ENCODE measurements at regions not wholly inside any gene's neighbourhood (a gene's known extent, or its start where the extent isn't known, plus 50 kb on each side); places are given as distances from the start of the nearest gene placed in this dataset.

GRCh38 chr1:63238721-63239120 is 83.6 kb upstream of the FOXD3 start:
- TF ChIP-seq RHOXF2B (CRISPR knock-in tag; conservative IDR thresholded peaks at IDR 0.05): no peak
- no peak for TF ChIP-seq DIDO1 (tag; IDR thresholded peaks at IDR 0.05; ENCODE audit: low read depth)
- TF ChIP-seq FOXJ2 (tag; IDR thresholded peaks at IDR 0.05): no peak
- TF ChIP-seq TFAM (CRISPR knock-in tag; conservative IDR thresholded peaks at IDR 0.05): no peak
- no peak for TF ChIP-seq NFYB (IDR thresholded peaks at IDR 0.05; ENCODE audit: extremely low read depth, insufficient read length)
- no peak for TF ChIP-seq ZNF347 (CRISPR knock-in tag; IDR thresholded peaks at IDR 0.05; ENCODE audit: low read depth)
- TF ChIP-seq HBP1 (CRISPR knock-in tag; IDR thresholded peaks at IDR 0.05): no peak
- no peak for TF ChIP-seq PCBP1 (IDR thresholded peaks at IDR 0.05; ENCODE audit: low read depth, low read length, poor library complexity, severe bottlenecking)
- no peak for TF ChIP-seq RNF2 (IDR thresholded peaks at IDR 0.05)
- no peak for TF ChIP-seq JUN (IDR thresholded peaks at IDR 0.05; ENCODE audit: borderline replicate concordance, low read depth, low read length)
- TF ChIP-seq JUN (CRISPR knock-in tag; IDR thresholded peaks at IDR 0.05; ENCODE audit: borderline replicate concordance): no peak
- no peak for TF ChIP-seq PYGO2 (tag; IDR thresholded peaks at IDR 0.05)
- no peak for TF ChIP-seq CREB5 (CRISPR knock-in tag; IDR thresholded peaks at IDR 0.05)
- no peak for TF ChIP-seq MAX (CRISPR knock-in tag; IDR thresholded peaks at IDR 0.05)
- no peak for TF ChIP-seq SREBF2 (CRISPR knock-in tag; IDR thresholded peaks at IDR 0.05)
- no peak for TF ChIP-seq E4F1 (CRISPR knock-in tag; IDR thresholded peaks at IDR 0.05; ENCODE audit: borderline replicate concordance)
- no peak for TF ChIP-seq RAD51 (IDR thresholded peaks at IDR 0.05; ENCODE audit: borderline replicate concordance, low read depth)
- no peak for TF ChIP-seq SMARCA4 (IDR thresholded peaks at IDR 0.05)
- no peak for TF ChIP-seq ZBTB12 (CRISPR knock-in tag; IDR thresholded peaks at IDR 0.05)
- POLR2A ChIA-PET: no interaction called here
- in situ Hi-C loops (cut with MboI) (no loop called here), intact Hi-C loops (cut with micrococcal nuclease) (no loop called here)
- Histone ChIP-seq H3K4me2 (ENCODE audit: insufficient read depth, low read length) (no peak overlapping the region), H3K4me1 (replicated peaks in 1 of 2; ENCODE audit: control insufficient read depth in 2 of 2, insufficient read depth in 2 of 2, low read length in 2 of 2) (no peaks in the 10 kb centered on the region), H3K4me3 (no peak overlapping the region), H3K9me1 (ENCODE audit: control insufficient read depth, insufficient read depth, low read length) (no peaks in the 10 kb centered on the region), H3K79me2 (ENCODE audit: control insufficient read depth, insufficient read depth, low read length) (no peaks in the 10 kb centered on the region), H4K20me1 (replicated peaks; ENCODE audit: control insufficient read depth, insufficient read depth, low read length) (no peaks in the 10 kb centered on the region), H2AFZ (ENCODE audit: low read depth, low read length) (no peak overlapping the region), H3K9ac (ENCODE audit: insufficient read depth in 1 of 2, low read depth in 2 of 2, low read length in 2 of 2) (no peak overlapping the region), H3K36me3 (ENCODE audit: control insufficient read depth, insufficient read depth, low read length) (no peaks in the 10 kb centered on the region), H3K9me3 (replicated peaks; ENCODE audit: control insufficient read depth, insufficient read depth, low read depth, low read length) (no peaks in the 10 kb centered on the region), H3K27me3 (ENCODE audit: control insufficient read depth in 2 of 2, insufficient read depth in 2 of 2, low read length in 2 of 2) (no peaks in the 10 kb centered on the region; a peak in 1 of 5 replicates), H3K27ac (ENCODE audit: extremely low read depth, low read depth, low read length) (no peak overlapping the region)
- WGBS (ENCODE audit: insufficient coverage, low coverage, missing lambda C conversion rate): 0% methylated on average over 1 of the region's 1 CpG
- no peak for DNase-seq (ENCODE audit: extremely low read depth in 1 of 4, low spot score in 3 of 4)
- ATAC-seq: no peak
- no TSS peak for BruUV-seq (replicated peaks)
- no peak for FAIRE-seq
- CTCF ChIA-PET (ENCODE audit: low intra/inter-chr PET ratio): no interaction called here

Data from K562 (cell line).